GM21367 (cell line): ENCODE measurements at regions not wholly inside any gene's neighbourhood (a gene's known extent, or its start where the extent isn't known, plus 50 kb on each side); places are given as distances from the start of the nearest gene placed in this dataset.
"Not testable (repeated sequence)": the region's sequence is repeated elsewhere in the genome, so short reads cannot be mapped to it uniquely, and the experiment has no call there.

Source experiments
- ATAC-seq: cut with Tn5 transposase; IDR thresholded peaks from one replicate; pipeline ENCODE4 v1.9.1; 2021; ENCODE audit not compliant: unreplicated experiment

DNA sequence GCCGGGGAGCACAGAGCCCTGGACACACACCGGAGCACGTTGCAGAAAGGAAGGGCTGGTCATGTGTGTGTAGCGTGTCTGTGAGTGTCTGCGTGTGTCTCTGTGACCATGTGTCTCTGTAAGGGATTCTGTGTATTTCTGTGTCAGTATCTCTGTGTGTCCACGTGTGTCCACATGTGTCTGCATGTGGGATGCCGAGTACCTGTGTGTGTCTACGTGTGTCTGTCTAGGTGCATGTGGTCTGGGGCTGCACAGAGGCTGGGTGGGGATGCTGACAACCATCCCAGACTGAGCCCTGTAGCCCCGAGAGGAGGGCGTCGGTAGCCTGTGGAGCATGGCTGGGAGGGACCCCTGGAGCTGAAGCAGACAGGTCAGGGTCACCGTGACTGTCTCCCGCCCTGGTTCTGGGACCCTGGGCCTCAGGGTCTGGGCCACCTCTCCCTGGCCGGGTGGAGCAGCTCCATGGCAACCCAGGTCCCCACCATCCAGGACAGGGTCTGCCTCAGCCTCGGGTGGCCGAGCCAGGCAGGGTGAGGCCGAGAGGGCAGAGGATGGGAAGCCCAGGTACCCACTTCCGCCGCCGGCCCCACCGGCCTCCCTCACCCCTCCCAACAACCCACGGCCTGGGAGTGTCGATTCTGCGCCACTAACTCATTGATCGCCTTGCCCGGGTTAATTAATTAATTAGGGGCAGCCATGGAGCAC, 122.7 kb downstream of the FAM53A start:
- no peak for ATAC-seq

DNA sequence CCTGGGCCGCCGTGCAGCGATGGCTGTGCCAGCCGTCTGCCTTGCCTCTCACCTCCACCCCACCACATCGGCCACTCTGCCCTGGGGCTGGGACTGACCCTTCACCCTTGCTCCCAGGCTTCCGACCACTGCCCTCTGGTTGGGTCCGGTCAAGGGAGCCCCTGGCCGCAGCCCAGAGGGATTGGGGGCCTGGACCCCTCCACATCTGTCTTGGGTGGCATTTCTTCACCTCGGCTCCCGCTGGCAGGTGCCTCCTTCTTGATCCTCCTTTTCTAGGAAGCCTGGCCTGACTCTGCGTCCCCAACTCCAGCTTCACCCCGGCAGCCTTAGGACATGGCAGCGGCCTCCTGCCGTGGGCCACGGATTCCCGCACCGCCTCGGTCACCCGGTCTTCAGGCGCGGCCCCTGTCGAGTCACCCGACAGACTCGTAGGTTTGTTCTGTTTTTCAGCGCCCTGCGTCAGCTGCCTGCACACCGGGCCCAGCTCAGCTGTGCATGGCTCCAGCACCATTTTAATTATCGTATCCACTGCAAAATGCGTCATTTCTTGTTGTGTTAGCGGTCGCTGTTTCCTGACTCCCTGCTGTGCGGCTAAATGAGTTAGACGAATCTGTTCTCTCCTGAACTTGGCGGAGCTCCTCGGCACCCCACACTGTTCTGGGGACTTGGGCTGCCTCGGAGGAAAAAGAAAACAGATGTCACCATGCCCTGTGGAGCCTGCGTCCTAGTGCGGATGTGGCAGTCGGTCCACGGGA, 124.0 kb downstream of the FAM53A start:
- no peak for ATAC-seq

DNA sequence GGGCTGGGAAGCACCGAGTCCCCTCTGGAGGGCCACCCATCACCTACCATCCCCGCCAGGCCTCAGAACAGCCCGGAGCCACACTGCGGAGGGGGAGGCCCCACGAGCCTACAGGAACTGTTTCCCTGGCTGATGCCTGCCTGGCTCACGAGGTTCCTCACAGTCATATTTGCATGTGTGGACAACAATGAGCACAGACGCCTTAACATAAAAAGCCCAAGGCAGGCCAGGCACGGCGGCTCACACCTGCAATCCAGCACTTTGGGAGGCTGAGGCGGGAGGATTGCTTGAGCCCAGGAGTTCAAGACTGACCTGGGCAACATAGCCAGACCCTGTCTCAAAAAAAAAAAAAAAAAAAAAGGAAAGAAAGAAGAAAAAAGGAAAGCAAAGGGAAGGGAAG, 125.9 kb downstream of the FAM53A start:
- no peak for ATAC-seq

DNA sequence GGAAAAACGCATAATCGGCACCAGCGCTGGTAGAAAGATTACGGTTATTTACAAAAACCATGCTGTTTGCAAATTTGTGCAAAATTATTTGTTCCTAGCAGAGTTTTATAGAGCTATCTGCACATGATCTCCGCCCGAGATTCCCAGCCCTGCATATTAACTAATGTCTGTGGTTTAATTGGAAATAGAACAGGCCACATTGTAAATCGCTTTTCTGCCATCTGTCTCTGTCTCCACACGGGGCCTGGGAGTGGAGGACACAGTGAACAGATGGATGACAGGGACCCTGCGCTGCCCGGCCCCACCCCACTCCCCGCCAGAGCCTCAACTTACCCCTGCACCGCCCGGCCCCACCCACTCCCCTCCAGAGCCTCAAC, 126.9 kb downstream of the FAM53A start:
- no peak for ATAC-seq

DNA sequence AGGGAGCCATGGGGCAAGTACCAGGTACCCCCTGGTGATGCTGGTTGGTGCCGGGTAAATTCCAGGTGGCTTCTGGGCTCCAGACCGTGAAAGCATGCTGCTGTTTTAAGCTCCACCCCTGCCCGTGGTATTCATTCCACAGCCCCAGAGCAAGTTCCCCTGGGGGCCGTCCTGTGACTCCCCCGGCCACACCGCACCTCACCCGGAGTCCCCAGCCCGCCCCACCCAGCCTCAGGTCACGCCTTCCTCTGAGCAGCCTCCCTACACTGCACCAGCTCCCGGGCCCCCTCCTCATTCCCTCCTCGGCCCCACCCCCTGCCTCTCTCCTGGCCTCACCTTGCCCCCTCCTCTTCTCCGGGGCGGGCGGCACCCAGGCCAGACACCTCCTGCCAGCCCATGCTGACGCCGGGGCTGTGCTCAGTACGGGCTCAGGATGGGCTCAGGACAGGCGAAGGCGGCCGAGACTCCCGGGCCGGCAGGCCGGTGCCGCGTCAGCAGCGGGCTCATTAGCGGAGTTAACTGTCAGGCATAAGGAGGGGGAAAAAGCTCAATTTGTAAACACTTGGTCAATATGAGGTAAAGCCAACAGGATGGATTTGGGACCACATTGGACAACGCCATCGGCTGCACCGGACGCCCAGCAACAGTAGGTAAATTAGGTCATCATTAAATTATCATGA, 127.4 kb downstream of the FAM53A start:
- ATAC-seq = no peak

DNA sequence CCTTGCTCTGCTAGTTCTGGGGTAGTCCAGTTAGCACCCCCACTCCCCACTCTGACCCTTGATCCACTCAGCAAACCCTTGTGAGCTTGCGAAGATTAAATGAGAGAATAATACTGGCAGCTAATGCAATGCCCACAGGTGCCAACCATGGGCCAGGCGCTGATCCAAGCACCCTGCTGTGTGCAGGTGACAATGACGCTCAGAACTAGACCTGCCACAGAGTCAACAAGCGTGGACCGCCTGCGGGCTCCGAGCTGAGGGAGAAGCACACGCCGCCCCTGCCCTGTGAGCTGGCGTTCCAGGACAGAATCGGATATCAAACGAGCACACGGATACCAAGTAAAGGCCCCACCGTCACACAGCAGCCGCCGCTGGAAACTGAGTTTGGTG, 129.2 kb downstream of the FAM53A start:
- ATAC-seq = no peak

DNA sequence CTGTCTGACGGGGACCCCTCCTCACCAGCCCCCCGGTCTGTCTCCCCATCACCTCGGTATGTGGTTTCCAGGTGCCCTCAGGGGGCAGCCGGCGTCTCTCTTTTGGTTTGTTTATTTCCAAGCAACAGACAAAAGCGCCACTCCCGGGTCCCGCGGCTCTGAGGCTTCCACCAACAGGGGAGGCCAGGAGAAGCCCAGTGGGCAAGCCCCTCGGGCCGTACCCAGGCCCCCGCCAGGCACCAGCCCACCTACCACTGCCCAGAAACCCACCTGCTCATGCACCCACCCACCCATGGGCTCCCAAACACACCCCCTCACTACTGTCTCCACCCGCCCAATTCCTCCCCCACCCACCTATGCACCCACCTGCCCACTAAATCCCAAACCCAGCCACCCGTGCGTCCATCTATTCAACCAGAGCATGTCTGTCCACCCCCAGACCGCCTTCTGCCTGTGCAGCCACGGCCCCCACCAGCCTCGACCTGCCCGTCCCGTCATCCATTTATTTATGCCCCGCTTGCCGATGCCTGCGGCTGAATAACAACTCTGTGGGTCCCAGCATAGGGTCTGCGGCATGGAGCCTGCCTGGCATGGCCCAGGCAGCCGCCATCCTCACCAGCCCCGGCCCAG, 129.8 kb downstream of the FAM53A start:
- no peak for ATAC-seq

DNA sequence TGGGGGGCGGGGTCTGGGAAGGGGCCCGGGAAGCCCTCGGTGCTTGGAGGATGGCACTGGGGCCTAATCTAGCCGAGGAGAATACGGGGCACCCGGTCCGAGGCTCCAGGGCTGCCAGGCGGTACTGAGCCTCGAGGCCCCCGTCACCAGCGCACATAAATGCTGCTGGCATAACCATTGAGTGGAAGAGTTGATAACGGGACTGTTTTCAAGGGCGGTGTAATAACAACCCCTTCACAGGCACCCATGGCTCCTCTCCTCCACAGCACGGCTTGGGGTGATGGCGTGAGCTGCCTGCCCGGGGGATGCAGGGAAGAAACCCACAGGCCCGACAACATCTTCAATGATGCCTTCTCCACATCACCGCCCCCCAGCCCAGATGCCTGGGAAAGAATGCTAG, 130.7 kb downstream of the FAM53A start:
- no peak for ATAC-seq

DNA sequence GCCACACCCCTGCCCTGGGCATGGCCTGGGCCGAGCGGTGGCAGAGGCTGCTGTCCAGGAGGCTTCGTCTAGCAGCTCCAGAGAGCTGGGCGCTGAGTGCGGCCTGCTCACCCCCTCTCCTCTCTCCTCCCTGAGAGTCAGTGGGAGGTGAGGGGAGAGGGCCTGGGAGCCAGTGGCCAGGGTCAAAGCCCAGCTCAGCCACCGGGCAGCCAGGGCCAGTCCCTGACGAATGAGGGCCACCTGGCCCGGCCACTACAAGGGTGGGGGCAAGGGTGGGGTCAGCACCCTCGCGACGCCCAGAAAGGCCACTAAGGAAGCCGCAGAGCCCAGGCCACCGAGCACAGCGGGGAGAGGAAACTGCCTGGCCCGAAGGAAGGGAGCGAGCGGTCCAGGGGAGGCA, 131.7 kb downstream of the FAM53A start:
- ATAC-seq = no peak

DNA sequence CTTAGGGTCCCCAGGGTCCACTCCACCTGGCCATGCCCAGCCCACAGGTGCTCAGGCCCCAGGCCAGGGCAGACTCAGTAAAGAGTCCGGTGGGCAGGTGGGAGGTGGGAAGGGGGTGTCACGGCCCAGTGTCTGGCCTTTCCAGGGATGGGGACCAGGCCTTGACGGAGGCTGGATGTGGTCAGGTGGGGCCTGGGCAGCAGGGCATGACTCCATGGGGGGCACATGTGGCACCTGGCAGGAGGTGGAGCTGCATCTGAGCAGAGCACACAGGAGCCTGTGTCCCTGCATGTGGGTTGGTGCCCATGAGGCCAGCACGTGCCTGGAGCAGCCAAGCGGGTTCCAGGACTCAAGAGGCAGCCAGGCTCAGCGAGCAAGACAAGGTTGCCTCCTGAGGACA, 132.9 kb downstream of the FAM53A start:
- no peak for ATAC-seq

DNA sequence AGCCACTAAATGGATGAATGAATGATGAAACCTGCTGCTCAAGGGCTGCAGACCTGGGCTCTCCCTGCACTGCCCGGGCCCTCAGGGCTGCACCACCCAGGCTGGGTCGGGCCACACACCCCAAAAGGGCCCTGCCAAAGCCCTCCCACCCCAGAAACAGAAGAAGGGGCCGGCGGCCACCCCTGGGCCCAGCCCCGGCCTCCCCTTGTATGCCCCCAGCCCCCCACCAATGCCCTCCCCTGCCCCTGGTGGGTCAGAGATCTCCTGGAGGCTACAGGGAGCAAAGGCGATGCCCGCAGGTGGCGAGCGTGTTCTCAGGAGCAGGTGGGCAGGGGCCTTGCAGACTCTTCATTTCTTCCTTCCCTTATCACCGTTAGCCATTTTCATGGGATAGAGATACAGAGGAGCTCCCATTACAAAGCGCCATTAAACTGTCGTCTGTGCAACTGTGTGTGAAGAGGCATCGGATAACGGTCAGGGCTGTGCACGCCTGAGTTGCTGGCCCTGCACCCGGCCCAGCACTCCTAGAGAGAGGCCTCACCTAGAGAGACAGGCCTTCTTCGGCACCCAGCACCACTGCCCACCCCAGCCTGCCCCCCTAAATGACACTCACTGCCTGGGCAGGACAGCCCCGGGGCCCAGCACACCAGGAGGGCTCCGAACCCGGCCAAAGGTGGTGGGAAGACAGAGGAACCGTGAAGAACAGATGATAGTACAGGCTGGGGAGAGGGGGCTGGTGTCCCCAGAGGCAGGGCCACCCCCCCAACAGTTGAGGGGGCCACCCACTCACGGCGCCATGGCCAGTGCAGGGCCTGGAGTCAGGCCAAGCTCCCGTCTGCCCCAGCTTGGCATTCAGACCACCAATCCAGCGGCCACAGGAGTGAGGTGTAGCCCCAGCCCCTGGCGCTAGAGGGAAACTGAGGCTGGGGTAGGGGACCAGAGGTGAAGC, 133.7 kb downstream of the FAM53A start:
- ATAC-seq = no peak

DNA sequence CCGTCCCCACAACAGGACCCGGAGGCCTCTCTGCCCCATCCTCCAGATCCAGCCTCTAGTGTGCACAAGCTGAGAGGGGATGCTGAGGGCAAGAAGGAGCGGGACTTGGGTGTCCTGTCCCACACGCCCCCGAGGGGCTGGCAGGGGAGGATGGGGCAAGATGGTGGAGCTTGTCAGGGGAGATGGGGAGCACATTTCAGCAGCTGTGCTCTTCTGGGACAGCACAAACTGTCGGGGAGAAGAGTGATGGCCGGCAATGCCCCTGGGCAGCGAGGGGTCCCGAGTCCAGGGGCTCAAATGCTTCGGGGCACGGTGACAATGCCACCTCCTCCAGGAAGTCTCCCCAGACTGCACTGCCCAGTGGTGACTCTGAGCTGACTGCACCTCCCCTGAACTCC, 134.5 kb downstream of the FAM53A start:
- ATAC-seq = no peak

DNA sequence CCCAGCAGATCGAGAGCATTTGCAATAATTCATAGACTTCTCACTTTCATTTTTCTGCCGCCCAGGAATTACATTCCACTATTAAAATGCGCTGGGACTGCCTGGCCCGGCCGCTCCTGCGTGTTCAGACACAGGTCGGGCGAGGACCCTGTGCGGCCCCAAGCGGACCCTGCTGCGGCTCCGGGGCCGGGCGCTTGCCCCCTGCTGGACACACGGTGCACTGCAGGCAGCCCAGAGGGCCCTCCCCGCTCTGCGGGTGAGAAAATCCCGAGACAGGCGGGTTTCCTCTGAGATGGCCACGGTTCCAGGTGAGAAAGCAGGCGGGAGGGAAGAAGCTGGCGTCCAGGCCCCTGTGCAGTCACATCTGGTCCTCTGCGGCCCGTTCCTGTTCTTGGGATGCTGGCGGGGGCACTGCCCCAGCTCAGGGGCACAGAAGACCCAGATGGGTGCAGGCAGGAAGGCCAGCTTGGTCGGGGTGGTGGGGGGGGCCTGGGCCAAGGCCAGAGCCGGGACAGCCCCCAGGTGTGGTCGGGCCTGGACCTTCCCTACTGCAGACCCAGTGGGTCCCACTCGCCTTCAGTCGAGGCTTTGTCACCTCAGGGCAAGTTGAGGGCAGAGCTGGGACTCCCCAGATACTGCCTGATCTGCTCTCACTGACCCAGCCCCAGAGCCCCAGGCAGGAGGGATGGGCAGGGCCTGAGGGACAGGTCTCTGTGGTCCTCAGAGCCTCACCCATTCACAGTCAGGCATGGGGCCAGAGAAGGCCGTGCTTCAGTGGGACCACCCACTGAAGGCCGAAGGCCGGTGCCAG, 135.1 kb downstream of the FAM53A start:
- ATAC-seq = not testable (repeated sequence)

DNA sequence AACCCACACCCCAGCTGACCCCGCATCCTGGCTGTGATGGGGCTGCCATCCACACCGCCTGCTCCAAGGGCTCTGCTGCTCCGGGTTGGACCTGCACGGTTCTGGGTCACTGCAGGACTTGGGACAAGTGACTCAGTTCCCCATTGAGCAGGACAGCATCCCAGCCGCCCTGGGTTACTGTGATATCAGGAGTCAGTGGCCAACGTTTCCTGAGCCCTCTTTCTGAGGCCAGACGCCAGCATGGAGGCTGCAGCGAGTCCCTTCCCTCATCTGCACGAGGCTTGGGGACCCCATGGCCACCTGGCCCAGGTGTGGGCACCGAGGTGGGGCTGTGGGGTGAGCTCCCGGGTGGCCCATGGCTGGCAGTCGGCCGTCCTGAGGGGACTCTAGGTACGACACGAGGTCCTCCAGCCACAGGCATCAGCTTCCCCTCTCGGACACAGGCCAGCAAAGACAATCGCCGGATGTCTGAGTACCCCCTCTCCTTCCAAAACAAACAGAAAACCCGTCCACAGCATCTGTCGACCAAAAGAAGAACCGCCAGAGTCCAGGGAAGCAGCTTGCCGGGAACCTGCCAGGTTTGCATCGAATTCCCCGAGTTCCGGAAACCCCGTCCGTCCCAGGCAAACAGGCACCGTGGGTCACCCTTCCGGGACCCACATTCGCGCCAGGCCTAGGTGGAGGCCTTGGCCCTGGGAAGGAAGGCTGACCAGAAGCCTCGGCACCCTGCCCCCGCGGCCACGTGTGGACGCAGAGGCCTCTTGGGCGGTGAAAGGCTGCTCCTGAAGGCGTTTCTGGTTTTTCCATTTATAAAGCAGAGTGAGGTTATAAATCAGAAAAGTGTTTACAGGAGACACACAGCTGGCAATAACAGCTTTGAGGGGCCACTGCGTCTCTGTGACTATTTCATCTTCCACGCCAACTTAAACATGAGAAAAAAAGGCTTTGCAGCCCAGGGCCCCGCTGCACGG, 136.0 kb downstream of the FAM53A start:
- no peak for ATAC-seq

DNA sequence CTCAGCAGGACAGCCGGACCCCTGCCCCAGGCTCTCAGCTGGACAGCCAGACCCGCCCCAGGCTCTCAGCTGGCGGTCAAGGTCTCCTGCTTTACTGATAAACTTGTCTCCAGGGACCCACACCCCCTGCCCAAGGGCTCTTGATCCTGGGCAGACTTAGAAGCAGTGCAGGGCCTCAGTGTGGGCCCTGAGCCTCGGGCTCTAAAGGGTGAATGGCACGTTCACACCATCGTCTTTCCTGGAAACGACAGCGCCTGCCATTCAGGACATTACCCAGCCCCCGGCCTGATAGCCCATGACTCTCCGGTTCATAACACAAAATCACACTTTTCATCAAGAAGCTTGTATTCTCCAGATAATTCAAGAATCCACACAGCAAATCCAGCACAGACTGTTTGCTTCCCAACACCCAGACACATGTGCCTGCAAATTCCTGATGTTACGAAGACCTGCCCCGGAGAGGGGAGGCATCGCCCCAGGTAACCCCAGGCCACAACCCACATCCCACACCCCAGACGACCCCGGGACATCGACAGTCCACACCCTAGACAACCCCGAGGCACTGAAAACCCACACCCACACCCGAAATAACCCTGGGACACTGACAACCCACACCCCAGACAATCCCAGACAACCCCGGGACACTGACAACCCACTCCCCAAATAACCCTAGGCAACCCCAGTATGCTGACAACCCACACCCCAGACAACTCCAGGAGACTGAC, 136.8 kb downstream of the FAM53A start:
- ATAC-seq = no peak

DNA sequence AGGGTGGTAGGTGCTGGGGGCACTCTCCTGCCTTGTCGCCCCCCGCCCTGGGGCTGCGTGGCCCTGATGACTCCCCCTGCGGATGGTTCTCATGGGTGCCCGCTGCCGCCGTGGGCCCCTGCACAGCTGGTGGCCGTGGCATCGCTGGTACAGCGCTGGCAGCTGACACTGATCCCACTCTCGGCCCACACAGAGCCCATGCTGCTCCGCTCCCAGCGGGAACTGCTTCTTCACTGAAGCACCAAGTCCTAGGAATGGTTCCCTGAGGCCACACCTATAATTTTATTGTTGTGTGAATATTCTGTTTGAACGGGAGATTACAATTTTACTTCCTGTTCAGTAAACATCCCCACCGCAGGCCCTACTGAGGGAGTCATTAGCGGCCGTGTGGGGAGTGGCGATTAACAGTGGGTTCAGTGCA, 138.6 kb upstream of the NKX1-1 start:
- no peak for ATAC-seq

DNA sequence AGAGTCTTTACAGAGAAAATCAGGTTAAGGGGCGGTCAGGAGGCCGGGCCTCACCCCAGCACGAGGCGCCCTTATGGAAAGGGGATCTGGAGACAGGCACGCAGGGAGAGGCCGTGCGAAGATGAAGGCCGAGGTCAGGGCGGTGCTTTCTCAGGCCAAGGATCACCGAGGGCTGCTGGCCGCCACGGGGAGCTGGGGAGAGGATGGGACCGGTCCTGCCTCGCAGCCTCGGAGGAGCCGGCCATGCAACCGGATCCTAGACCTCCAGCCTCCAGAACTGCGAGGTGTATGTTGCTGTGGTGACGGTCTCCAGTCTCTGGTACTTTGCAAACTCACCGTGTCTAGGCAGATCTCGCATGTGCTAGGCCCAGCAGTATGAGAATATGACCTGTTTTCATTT, 138.2 kb upstream of the NKX1-1 start:
- not testable (repeated sequence) for ATAC-seq

DNA sequence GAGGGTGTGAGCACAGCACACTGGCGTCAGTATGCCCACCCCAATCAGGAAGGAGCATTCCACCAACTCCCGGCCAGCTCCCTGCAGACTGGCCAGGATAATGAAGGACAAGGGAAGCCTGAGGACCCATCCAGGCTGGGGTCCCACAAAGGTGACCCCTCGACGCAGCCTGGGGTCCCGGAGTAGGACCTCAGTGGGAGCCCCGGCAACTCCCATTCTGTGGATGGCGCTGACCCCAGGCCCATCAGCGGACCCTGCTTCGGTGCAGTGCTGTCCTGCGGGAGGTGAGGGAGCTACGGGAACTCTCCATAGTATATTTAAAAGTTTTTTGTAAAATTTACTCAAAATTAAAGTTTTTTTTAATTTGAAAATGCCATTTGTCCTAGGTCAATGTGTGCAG, 137.7 kb upstream of the NKX1-1 start:
- ATAC-seq = no peak
